ENCODE measurements at regions not wholly inside any gene's neighbourhood (a gene's known extent, or its start where the extent isn't known, plus 50 kb on each side); places are given as distances from the start of the nearest gene placed in this dataset.

GRCh38 chr7:86923527-86923926 is 135.9 kb downstream of the ELAPOR2 start:
- TF ChIP-seq CTCF (IDR thresholded peaks at IDR 0.05) (no peak), POLR2A (IDR thresholded peaks at IDR 0.05) (no peak)

Data from heart left ventricle (tissue), 13 donors.